Upper lobe of left lung (tissue), 4 donors: ENCODE measurements at regions not wholly inside any gene's neighbourhood (a gene's known extent, or its start where the extent isn't known, plus 50 kb on each side); places are given as distances from the start of the nearest gene placed in this dataset.

Source experiments
- CTCF ChIP-seq, 6 experiments: fragments of 450-650 bp in 4 of 6; fragments of 200-600 bp in 2 of 6; sonication (generic) in 2 of 6; IDR thresholded peaks; one replicate each; pipeline ENCODE4 v1.5.1; 2016 to 2019; ENCODE audit warnings: antibody characterized with exemption in 6 of 6
- EP300 ChIP-seq, 4 donors: sonication (generic); formaldehyde crosslinking; IDR thresholded peaks; one replicate each; pipeline ENCODE4 v1.5.1; 2017; ENCODE audit warnings: antibody characterized with exemption in 4 of 4, control low read depth in 2 of 4
- POLR2A ChIP-seq, 4 donors: fragments of 450-650 bp; IDR thresholded peaks; one replicate each; pipeline ENCODE4 v1.5.1; 2016 to 2017; ENCODE audit warnings: antibody characterized with exemption in 4 of 4, mild to moderate bottlenecking in 2 of 4
- POLR2AphosphoS5 ChIP-seq, 2 donors: sonication (generic); formaldehyde crosslinking; IDR thresholded peaks; one replicate each; pipeline ENCODE4 v1.5.1; 2017; ENCODE audit warnings: antibody characterized with exemption in 2 of 2

- TF ChIP-seq CTCF (IDR thresholded peaks at IDR 0.05) = no peak
- TF ChIP-seq POLR2A (IDR thresholded peaks at IDR 0.05) = no peak
- TF ChIP-seq EP300 (IDR thresholded peaks at IDR 0.05) = no peak
- no peak for TF ChIP-seq POLR2AphosphoS5 (IDR thresholded peaks at IDR 0.05)
Measured at GRCh38 chr1:75985827-75986226, 53.6 kb upstream of the ASB17 start.
